IPS-NIHi7 (cell line): ENCODE measurements at regions not wholly inside any gene's neighbourhood (a gene's known extent, or its start where the extent isn't known, plus 50 kb on each side); places are given as distances from the start of the nearest gene placed in this dataset.

Experiments used
- DNase-seq: peaks from one replicate; pipeline ENCODE4 v3.0.0; 2012; ENCODE audit warnings: mixed read lengths; ENCODE audit errors: extremely low spot score

GRCh38 chr18:22625406-22625805 lies 207.7 kb upstream of the CTAGE1 start:
- no peak for DNase-seq

DNA sequence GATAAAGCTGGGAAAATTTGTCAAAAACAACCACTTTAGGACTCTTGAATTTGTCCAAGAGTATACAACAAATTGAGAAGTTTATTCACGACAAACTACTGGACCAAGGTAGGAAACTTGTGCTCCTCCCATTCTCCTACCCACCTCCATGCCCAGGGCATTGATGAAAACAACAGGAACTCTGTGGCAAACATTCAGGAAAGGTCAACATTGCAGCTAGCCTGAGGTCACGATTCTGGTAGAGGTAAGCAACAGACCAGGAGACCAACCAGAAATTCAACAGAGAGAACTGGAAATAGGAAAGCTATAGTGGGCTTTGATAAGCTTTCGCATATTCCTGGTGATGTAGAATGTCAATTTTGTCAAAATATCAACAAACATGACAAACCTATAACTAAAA lies 209.1 kb upstream of the CTAGE1 start:
- no peak for DNase-seq

DNA sequence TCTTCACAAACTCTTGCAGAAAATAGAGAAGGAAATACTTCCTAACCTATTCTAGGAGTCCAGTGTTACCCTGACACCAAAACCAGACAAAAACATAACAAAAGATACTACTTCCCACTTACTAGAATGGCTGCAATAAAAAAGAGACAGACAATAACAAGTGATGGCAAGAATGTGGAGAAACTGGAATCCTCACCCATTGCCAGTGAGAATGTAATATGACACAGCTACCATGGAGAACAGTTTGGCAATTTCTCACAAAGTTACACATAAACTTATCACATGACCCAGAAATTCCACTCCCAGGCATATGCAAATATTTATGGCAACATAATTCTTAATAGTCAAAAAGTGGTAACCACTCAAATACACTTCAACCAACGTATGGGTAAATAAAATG lies 209.8 kb upstream of the CTAGE1 start:
- no peak for DNase-seq

GRCh38 chr18:22628795-22629510 lies 211.2 kb upstream of the CTAGE1 start:
- DNase-seq, result no peak

- no peak for DNase-seq
These were observed 213.3 kb upstream of the CTAGE1 start for GRCh38 chr18:22630980-22631379.

- DNase-seq, result no peak
These were observed 214.5 kb upstream of the CTAGE1 start for GRCh38 chr18:22632191-22632590.

- DNase-seq, result no peak
These were observed 216.7 kb upstream of the CTAGE1 start for GRCh38 chr18:22634464-22634863.

GRCh38 chr18:22637787-22638186 lies 220.1 kb upstream of the CTAGE1 start:
- no peak for DNase-seq

DNA sequence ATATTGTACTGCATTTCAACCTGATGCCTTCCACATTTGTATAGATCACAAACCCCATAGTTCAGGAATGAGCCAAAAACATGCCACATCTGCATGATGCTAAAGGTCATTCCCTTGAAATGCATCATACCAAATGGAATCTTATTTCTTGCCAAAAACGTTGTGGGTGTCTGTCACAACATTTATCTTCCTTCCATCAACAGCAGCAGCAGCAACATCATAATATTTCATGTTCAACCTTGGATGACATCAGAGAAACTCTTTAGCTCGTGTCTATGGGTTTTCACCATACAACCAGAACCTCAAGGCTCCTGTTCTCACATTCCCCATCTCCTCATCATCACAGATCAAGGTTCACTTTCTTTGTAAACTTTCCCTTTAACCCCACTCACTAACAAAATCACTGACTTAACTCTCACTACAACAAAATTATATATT lies 221.3 kb upstream of the CTAGE1 start:
- DNase-seq, result no peak

- DNase-seq, result no peak
These were observed 221.8 kb upstream of the CTAGE1 start for GRCh38 chr18:22639561-22639960.

DNA sequence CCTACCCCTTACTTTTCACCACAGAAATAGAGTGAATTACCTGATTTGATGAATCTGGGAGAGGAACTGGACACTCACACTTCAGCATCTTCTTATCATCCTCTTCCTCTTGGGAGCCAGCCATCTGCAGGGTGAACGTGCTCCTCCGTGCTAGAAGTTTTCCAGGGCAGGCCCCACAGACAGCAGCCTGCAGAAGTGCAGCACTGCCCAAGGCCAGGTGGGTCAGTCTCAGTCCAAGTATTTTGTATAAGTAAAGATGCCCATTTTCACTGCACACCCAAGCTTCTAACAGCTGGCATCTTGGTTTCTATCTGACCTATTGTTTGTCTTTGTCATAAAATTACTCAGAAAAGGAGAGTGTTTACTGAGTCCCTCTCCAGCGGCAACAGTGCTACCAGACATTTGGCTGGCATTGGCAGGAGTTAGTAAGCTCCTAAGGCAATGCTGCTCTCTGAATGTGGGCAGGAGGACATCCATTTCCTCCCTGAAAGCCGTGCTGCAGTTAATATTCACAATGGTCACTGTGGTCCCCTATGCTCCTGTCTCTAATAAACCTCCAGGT lies 222.6 kb upstream of the CTAGE1 start:
- no peak for DNase-seq

DNA sequence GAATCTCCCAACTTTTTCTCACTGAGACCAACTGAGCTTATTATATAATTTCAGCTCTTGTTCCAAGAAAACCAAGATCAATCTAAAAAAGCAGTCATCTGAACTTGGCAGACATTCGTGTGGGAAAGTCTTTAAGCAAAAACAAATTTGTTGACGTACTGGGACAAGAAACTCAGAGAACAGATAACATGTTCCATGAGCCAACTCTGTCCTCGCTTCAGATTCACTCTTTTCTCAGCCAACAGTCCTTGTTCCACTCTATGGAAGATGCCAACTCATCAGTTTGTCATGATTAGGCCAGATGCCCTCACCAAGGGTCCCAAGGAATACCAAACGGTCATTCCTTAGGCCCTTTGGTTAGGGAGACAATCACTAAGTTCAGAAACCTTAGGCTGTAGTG lies 224.2 kb upstream of the CTAGE1 start:
- no peak for DNase-seq

- DNase-seq, result no peak
These were observed 226.0 kb upstream of the CTAGE1 start for GRCh38 chr18:22643731-22644130.

GRCh38 chr18:22650247-22650646 lies 232.5 kb upstream of the CTAGE1 start:
- no peak for DNase-seq

DNA sequence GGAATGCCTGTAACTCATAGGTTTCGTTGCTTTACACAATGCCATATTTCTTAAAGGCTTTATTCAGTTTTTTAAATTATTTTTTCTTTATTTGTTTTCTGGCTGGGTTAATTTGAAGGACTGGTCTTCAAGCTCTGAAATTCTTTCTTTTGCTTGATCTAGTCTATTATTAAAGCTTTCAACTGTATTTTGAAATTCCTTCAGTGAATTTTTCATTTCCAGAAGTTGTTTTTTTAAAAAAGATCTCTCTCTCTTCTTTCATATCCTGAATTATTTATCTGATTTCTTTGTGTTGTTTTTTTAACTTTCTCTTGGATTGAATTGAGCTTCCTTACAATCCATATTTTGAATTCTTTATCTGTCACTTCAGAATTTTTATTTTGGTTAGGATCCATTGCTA lies 239.9 kb upstream of the CTAGE1 start:
- DNase-seq, result no peak

DNA sequence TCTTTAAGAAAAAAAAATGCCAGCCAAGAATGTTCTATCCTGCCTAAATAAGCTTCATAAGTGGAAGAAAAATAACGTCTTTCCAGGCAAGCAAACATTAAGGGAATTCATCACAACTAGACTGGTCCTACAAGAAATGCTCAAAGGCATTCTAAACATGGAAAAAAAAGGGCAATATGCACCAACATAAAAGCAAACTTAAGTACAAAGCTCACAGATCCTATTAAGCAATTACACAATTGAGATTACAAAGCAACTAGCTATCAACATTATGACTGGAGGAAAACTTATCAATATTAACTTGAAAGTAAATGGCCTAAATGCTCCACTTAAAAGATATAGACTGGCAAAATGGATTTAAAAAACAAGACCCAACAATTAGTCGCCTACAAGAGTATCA lies 240.6 kb upstream of the CTAGE1 start:
- no peak for DNase-seq

DNA sequence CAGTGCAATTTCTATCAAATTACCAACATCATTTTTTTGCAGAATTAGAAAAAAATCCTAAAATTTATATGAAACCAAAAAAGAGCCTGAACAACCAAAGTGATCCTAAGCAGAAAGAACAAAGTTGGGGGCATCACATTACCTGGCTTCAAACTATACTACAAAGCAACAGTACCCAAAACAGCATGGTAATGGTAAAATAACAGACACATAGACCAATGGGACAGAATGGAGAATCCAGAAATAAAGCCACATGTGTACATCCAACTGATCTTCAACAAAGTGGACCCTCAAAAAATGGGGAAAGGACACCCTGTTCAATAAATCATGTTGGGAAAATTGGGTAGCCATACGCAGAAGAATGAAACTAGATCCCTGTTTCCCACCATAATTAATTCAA lies 245.7 kb upstream of the CTAGE1 start:
- DNase-seq, result no peak

DNA sequence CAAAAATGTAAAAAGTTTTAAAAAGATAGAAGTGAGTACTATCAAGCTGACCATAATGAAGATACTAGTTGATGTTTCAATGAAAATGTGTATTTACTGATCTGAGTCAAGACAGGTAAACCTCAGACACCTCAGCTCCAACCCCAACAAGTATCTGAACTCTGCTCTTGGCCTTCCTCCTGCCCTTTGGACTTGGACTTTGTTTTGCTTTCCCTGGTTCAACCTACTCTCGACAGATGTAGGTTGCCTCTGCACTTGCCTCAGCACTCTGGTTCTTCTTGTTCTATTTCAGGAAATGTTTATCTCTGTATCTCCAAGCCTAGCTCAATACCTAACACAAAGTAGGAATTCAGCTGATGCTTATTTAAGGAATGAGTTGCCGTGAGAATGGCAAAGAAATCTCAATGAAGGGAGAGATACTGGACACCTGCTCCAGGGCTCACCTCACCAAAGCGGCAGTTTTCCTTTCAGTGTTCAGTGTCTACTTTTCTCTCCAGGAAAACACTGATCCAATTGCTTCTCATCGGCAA lies 248.8 kb upstream of the CTAGE1 start:
- DNase-seq, result no peak

GRCh38 chr18:22667156-22667555 lies 249.4 kb upstream of the CTAGE1 start:
- DNase-seq, result no peak

- DNase-seq, result no peak
These were observed 250.1 kb upstream of the CTAGE1 start for GRCh38 chr18:22667616-22668422.

DNA sequence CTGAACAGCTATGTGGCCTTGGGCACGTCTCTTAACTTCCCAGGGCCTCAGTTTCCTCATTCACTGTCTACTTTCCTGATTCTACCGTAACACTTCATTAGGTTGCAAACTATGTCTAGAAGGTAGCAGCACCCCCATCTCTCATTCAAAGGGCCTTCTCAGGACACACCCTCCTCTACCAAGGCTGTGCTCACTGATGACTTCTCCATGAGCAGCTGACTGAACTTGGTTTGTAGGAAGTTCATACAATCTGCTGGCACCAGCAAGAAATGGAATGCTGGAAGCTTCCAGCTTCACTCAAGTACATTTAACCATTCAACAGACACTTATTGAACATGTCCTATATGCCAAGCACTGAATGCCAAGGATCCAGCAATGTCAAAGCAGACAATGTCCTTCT lies 250.8 kb upstream of the CTAGE1 start:
- no peak for DNase-seq

GRCh38 chr18:22670914-22671313 lies 253.2 kb upstream of the CTAGE1 start:
- DNase-seq, result no peak
